H1 (cell line): ENCODE measurements at regions not wholly inside any gene's neighbourhood (a gene's known extent, or its start where the extent isn't known, plus 50 kb on each side); places are given as distances from the start of the nearest gene placed in this dataset.

Experiments used
- ATF3 ChIP-seq: IDR thresholded peaks from 2 replicates; pipeline ENCODE4 v1.6.1; 2011; ENCODE audit warnings: low read depth, mild to moderate bottlenecking, low read length; ENCODE audit not compliant: insufficient read depth
- BRCA1 ChIP-seq: IDR thresholded peaks from 2 replicates; pipeline ENCODE4 v1.6.1; 2012; ENCODE audit warnings: low read depth, low read length, improper control_type of control experiment
- CHD7 ChIP-seq: fragments of 300-600 bp; sonication (generic); IDR thresholded peaks from 2 replicates; pipeline ENCODE4 v1.7.1; 2012; ENCODE audit warnings: low read length, moderate library complexity, mild to moderate bottlenecking, inconsistent platforms; ENCODE audit not compliant: insufficient replicate concordance
- CTCF ChIP-seq, 3 experiments: IDR thresholded peaks; 1 replicate in 2 of 3; 2 replicates in 1 of 3; pipeline versions ENCODE4 v1.5.1 to v1.6.1; 2011; ENCODE audit warnings: low read length in 3 of 3, mild to moderate bottlenecking in 3 of 3, inconsistent platforms in 2 of 3, low read depth in 1 of 3, moderate library complexity in 1 of 3; ENCODE audit not compliant: insufficient read depth in 1 of 3; ENCODE audit errors: control extremely low read depth in 1 of 3
- POLR2AphosphoS5 ChIP-seq: IDR thresholded peaks from 2 replicates; pipeline ENCODE4 v1.6.1; 2011; ENCODE audit warnings: low read depth, low read length
- RNF2 ChIP-seq: fragments of 200-900, 300-1000 bp; sonication (generic); IDR thresholded peaks from 2 replicates; pipeline ENCODE4 v1.7.1; 2016; ENCODE audit warnings: borderline replicate concordance, low read depth, mild to moderate bottlenecking, antibody characterized with exemption, low read length; ENCODE audit not compliant: poor library complexity, severe bottlenecking; ENCODE audit errors: missing control alignments
- TCF12 ChIP-seq: IDR thresholded peaks from 2 replicates; pipeline ENCODE4 v1.6.1; 2011; ENCODE audit warnings: low read depth, mild to moderate bottlenecking, low read length

- TF ChIP-seq CTCF (IDR thresholded peaks at IDR 0.05; ENCODE audit: control extremely low read depth in 1 of 3, insufficient read depth in 1 of 3, low read depth in 1 of 3, low read length in 3 of 3) (no peak), BRCA1 (no peak), RNF2 (no peak), CHD7 (no peak), TCF12 (no peak), POLR2AphosphoS5 (no peak), ATF3 (no peak)
Measured at GRCh38 chr5:22970956-22971618, 117.9 kb upstream of the CDH12 start (continued).
